ENCODE measurements at regions not wholly inside any gene's neighbourhood (a gene's known extent, or its start where the extent isn't known, plus 50 kb on each side); places are given as distances from the start of the nearest gene placed in this dataset.

DNA sequence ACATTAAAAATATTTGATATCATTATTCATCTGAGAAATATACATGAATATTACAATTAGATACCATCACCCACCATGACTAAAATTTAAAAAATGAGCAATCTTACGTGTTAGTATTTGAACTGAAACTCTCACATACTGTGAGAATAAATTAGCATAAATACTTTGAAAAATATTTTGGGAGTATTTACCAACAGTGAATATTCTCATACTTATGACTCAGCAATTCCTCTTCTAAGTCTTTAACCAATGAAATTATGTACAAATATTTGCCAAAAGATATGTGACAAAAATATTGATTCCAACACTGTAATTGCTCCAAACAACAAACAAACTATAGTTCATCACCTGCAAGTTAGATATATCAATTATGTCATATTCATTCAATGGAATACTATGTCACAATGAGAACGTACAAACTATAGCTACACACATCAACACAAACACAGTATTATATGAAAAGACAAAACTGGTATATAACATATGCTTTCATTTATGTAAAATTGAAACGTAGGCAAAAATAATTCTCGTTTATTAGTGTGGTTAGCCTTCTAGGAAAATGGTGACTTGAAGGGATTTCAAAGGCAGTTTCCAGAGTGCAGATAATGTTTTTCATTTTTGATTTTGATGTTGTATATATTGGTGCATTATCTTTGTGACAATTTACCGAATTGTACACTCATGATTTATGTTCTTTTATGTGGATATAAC is 742.2 kb downstream of the SLC16A7 start:
- ATAC-seq (no peak), DNase-seq (no peak)

GRCh38 chr12:60345442-60345841 is 749.6 kb downstream of the SLC16A7 start:
- DNase-seq (no peak), ATAC-seq (no peak)

GRCh38 chr12:60349232-60349978 is 753.6 kb downstream of the SLC16A7 start:
- ATAC-seq (no peak), DNase-seq (no peak)

DNA sequence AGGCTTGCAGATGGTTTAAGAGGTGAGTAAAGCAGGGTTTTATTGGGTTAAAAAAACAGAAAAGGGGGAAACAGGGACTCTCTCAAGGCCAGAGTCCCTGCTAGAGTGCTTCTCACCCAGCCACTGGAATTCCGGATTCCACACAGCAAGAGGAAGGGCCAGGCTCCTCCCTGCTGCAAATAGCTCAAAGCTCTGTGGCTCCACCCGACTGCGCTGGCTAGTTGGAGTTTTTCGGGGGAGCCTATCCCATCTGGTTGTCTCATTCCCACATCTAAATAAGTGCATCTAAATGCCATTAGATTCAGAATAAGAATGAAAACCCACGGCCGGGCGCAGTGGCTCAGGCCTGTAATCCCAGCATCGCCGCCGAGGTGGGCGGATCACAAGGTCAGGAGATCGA is 791.5 kb downstream of the SLC16A7 start:
- no peak for DNase-seq
- ATAC-seq = no peak

GRCh38 chr12:60391051-60391450 is 795.2 kb downstream of the SLC16A7 start:
- DNase-seq = no peak
- ATAC-seq = no peak

- no peak for DNase-seq
- no peak for ATAC-seq
Measured at GRCh38 chr12:60391791-60392190, 796.0 kb downstream of the SLC16A7 start.

DNA sequence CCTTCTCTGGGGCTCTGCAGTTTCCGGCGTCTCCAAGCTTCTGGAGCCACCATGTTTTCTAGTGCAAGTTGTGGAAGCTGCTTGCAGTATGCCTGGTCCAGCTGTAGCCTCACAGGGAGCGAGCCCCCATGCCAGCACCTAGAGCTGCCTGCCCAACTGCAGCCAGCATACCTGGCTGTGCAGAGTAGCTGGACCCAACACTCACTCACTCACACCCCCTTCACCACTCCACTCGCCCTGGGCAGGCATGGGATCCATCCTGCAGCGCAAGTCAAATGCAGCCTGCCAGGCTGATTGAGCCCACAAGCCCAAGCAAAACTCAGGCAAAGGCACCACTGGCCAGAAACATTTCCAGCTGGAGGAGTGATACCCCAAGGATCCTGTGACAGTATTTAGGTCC is 797.3 kb downstream of the SLC16A7 start:
- ATAC-seq (peak; percentile 14), DNase-seq (no peak)

- no peak for DNase-seq
- no peak for ATAC-seq
Measured at GRCh38 chr12:60394665-60395064, 798.8 kb downstream of the SLC16A7 start.

DNA sequence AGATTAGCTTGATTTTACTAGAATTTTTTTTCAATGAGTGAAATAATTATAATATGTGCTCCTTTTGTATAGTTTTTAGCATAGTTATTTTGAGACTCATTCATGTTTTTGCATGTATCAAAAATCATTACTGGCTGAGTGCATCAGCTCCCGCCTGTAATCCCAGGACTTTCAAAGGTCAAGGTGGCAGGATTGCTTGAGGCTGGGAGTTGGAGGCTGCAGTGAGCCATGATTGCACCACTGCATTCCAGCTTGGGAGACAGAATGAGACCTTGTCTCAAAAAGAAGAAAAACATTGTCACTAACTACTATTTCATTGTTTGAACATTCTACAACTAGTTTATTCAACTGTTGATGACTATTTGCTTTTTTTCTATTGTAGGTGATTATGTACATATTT is 802.7 kb downstream of the SLC16A7 start:
- DNase-seq (no peak), ATAC-seq (no peak)

DNA sequence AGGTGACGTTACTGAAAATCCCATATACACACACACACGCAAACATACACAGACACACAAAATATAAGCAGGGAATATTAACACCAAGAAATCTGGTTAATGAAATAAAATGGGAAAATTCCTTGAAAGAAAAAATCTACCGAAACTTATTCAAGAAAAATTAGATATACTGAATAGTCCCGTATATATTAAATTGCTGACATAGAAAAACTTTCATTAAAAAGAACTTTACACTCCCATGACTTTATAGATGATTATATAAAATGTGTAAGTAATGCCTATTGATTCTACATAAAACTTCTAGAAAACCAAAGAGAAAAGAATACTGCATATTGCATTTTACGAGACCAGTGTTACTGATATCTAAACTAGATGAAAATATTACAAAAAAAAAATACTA is 803.2 kb downstream of the SLC16A7 start:
- DNase-seq = no peak
- no peak for ATAC-seq

DNA sequence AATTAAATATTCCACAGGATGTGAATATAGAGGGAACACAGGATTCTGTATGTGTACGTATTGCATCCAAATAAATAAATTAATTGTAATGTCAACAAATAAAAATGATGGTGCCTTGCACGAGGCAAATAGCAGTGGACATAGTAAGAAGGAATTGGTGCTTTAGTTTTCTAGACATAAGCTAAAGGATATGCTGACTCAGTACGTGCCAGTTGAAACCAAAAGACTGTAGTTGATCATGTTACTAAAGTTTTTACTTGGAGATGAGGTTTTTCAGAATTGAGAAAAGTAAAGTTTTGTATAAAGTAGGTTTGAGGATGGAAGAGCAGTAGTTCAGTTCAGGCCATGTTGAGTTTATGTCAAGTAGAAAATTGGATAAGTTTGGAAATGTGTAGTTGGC is 807.2 kb downstream of the SLC16A7 start:
- DNase-seq (no peak), ATAC-seq (no peak)

- ATAC-seq (no peak), DNase-seq (no peak)
Measured at GRCh38 chr12:60415351-60415750, 819.5 kb downstream of the SLC16A7 start.

- ATAC-seq (no peak), DNase-seq (no peak)
Measured at GRCh38 chr12:60419986-60420385, 824.2 kb downstream of the SLC16A7 start.

GRCh38 chr12:60421741-60422140 is 825.9 kb downstream of the SLC16A7 start:
- DNase-seq (no peak), ATAC-seq (no peak)

- ATAC-seq (no peak), DNase-seq (no peak)
Measured at GRCh38 chr12:60437297-60437696, 841.5 kb downstream of the SLC16A7 start.

DNA sequence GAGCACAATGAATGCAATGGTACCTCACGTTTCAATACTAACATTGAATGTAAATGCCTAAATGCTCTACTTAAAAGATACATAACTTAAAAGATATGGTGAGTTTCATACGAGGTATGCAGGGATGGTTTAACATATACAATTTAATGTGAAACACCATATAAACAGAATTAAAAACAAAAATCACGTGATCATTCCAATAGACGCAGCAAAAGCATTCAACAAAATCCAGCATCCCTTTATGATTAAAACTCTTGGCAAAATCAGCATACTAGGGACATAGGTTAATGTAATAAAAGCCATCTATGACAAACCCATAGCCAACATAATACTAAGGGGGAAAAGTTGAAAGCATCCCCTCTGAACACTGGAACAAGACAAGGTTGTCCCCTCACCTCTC is 845.7 kb downstream of the SLC16A7 start:
- DNase-seq = no peak
- ATAC-seq = no peak

- DNase-seq (no peak), ATAC-seq (no peak)
Measured at GRCh38 chr12:60451457-60451856, 855.6 kb downstream of the SLC16A7 start.

DNA sequence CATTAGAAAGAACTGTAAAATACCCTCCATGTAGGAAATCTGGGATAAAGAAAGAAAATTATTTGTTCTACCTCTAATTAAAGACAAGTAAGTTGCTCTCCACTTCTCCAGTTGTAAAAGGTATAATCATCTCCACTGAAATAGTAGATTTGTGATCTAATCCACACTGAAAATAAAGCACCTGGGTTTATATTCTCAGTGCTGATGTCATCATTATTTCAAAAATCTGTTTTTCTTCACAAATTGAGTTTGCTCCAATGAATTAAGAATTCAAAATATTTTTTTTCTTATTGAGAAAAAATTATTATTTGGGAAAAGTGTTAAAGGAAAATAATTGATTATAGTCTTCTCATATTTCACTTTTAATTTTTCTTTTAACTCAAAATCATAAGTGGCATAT is 869.2 kb downstream of the SLC16A7 start:
- ATAC-seq (no peak), DNase-seq (no peak)

- ATAC-seq (no peak), DNase-seq (no peak)
Measured at GRCh38 chr12:60468546-60468945, 872.7 kb downstream of the SLC16A7 start.

- no peak for ATAC-seq
- no peak for DNase-seq
Measured at GRCh38 chr12:60475825-60476224, 880.0 kb downstream of the SLC16A7 start.

GRCh38 chr12:60487284-60487683 is 891.5 kb downstream of the SLC16A7 start:
- ATAC-seq (no peak), DNase-seq (no peak)

GRCh38 chr12:60489071-60489470 is 893.2 kb downstream of the SLC16A7 start:
- DNase-seq (no peak), ATAC-seq (no peak)

- ATAC-seq = no peak
- no peak for DNase-seq
Measured at GRCh38 chr12:60494244-60494643, 898.4 kb downstream of the SLC16A7 start.

- DNase-seq (no peak), ATAC-seq (no peak)
Measured at GRCh38 chr12:60498656-60499055, 902.8 kb downstream of the SLC16A7 start.

Measured in stimulated activated naive CD8-positive, alpha-beta T cell treated with anti-CD3 and anti-CD28 coated beads, Interleukin-15, Interleukin-2, amounts not matched to agents 100 U/mL and 50 U/mL, for 24 hours (primary cell).